ENCODE measurements at regions not wholly inside any gene's neighbourhood (a gene's known extent, or its start where the extent isn't known, plus 50 kb on each side); places are given as distances from the start of the nearest gene placed in this dataset.

DNA sequence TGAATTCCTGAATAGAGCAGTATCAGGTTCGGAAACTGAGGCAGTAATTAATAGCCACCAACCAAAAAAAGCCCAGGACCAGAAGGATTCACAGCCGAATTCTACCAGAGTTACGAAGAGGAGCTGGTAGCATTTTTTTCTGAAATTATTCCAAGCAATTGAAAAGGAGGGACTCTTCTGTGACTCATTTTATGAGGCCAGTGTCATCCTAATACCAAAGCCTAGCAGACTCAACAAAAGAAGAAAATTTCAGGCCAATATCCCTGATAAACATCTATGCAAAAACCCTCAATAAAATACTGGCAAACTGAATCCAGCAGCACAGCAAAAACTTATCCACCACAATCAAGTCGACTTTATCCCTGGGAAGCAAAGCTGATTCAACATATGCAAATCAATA is 202.3 kb upstream of the SLC16A7 start:
- TF ChIP-seq EZH2phosphoT487 (IDR thresholded peaks at IDR 0.05; ENCODE audit: borderline replicate concordance, low read length) = no peak
- TF ChIP-seq, protein P1, sequence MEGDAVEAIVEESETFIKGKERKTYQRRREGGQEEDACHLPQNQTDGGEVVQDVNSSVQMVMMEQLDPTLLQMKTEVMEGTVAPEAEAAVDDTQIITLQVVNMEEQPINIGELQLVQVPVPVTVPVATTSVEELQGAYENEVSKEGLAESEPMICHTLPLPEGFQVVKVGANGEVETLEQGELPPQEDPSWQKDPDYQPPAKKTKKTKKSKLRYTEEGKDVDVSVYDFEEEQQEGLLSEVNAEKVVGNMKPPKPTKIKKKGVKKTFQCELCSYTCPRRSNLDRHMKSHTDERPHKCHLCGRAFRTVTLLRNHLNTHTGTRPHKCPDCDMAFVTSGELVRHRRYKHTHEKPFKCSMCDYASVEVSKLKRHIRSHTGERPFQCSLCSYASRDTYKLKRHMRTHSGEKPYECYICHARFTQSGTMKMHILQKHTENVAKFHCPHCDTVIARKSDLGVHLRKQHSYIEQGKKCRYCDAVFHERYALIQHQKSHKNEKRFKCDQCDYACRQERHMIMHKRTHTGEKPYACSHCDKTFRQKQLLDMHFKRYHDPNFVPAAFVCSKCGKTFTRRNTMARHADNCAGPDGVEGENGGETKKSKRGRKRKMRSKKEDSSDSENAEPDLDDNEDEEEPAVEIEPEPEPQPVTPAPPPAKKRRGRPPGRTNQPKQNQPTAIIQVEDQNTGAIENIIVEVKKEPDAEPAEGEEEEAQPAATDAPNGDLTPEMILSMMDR (IDR thresholded peaks at IDR 0.05; ENCODE audit: low read depth, low read length, poor library complexity, severe bottlenecking) = no peak
- Histone ChIP-seq H3K79me2 (ENCODE audit: control insufficient read depth, low read length) (no peaks in the 10 kb centered on the region), H3K27ac (ENCODE audit: low read depth, low read length) (no peak overlapping the region), H4K20me1 (ENCODE audit: control insufficient read depth, insufficient read depth, low read depth, low read length) (no peaks in the 10 kb centered on the region), H3K4me2 (ENCODE audit: low read length) (no peak overlapping the region), H3K9me3 (ENCODE audit: control insufficient read depth, insufficient read depth, low read length) (no peaks in the 10 kb centered on the region), H3F3A (ENCODE audit: control insufficient read depth, insufficient read depth) (no peaks in the 10 kb centered on the region), H3K9me2 (replicated peaks; ENCODE audit: control insufficient read depth, low read length) (no peaks in the 10 kb centered on the region), H3K36me3 (ENCODE audit: control insufficient read depth, low read length) (no peaks in the 10 kb centered on the region), H3K4me1 (ENCODE audit: control insufficient read depth, low read length) (no peaks in the 10 kb centered on the region), H3K4me3 (ENCODE audit: low read length) (no peak overlapping the region), H3K27me3 (ENCODE audit: control insufficient read depth, low read length) (no peaks in the 10 kb centered on the region)

DNA sequence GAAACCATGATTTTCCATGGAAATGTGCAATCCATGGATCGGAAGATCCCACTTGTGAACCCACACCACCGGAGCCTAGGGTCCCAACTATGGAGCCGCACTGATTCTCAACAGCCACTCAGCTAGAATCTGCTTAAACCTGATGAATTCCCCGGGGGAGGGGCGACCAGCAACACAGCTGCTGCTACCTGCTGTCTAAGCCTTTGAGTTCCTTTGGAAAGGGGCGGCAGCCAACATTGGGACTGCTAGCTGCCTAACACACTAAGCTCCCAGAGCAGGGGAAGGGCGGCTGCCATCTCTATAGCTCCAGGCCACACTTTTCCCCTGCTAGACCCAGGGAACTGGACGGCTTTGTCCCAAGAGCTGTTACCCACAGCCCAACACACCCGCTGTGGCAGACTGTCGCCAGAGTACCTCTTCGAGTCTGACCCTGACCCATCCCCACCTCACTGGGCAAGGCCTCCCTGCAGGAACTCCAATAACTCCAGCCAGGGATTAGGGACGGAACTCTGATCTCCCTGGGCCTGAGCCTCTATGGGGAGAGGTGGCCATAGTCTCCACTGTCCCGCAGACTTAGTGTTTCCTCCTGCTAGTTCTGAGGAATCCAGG is 205.8 kb upstream of the SLC16A7 start:
- H3K27ac ChIP-seq (ENCODE audit: low read depth, low read length) = no peak overlapping the region
- H3K9me3 ChIP-seq (ENCODE audit: control insufficient read depth, insufficient read depth, low read length) = no peaks in the 10 kb centered on the region
- H3K4me3 ChIP-seq (ENCODE audit: low read length) = no peak overlapping the region
- H3K36me3 ChIP-seq (ENCODE audit: control insufficient read depth, low read length) = no peaks in the 10 kb centered on the region
- H4K20me1 ChIP-seq (ENCODE audit: control insufficient read depth, insufficient read depth, low read depth, low read length) = no peaks in the 10 kb centered on the region
- H3K27me3 ChIP-seq (ENCODE audit: control insufficient read depth, low read length) = no peaks in the 10 kb centered on the region
- no peaks in the 10 kb centered on the region for H3F3A ChIP-seq (ENCODE audit: control insufficient read depth, insufficient read depth)
- no peaks in the 10 kb centered on the region for H3K79me2 ChIP-seq (ENCODE audit: control insufficient read depth, low read length)
- H3K4me2 ChIP-seq (ENCODE audit: low read length) = no peak overlapping the region
- TF ChIP-seq, protein P1 (IDR thresholded peaks at IDR 0.05; ENCODE audit: low read depth, low read length, poor library complexity, severe bottlenecking) = no peak
- no peak for TF ChIP-seq EZH2phosphoT487 (IDR thresholded peaks at IDR 0.05; ENCODE audit: borderline replicate concordance, low read length)
- H3K4me1 ChIP-seq (ENCODE audit: control insufficient read depth, low read length) = no peaks in the 10 kb centered on the region
- H3K9me2 ChIP-seq (replicated peaks; ENCODE audit: control insufficient read depth, low read length) = no peaks in the 10 kb centered on the region

DNA sequence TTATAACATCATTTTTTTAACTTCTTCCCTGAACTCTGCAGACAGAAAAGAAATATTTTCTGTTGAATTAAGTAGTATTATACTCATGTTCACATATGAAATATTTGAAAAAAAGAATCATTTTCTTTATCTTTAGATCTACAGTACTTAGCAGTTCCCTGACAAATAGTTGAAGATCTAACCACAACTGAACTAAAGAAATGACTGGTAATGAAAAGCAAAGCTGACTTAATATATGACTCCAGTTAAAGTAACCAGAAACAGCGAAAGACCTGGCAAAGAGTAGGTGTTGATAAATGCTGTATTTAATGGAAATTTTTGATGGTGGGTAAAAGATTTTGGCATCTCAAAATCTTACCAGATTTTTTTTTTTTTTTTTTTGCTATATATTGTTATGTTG is 207.1 kb upstream of the SLC16A7 start:
- H3K27me3 ChIP-seq (ENCODE audit: control insufficient read depth, low read length) = no peaks in the 10 kb centered on the region
- no peak overlapping the region for H3K4me3 ChIP-seq (ENCODE audit: low read length)
- H3K36me3 ChIP-seq (ENCODE audit: control insufficient read depth, low read length) = no peaks in the 10 kb centered on the region
- TF ChIP-seq, protein P1 (IDR thresholded peaks at IDR 0.05; ENCODE audit: low read depth, low read length, poor library complexity, severe bottlenecking) = no peak
- no peak for TF ChIP-seq EZH2phosphoT487 (IDR thresholded peaks at IDR 0.05; ENCODE audit: borderline replicate concordance, low read length)
- H3K9me2 ChIP-seq (replicated peaks; ENCODE audit: control insufficient read depth, low read length) = no peaks in the 10 kb centered on the region
- no peaks in the 10 kb centered on the region for H3K79me2 ChIP-seq (ENCODE audit: control insufficient read depth, low read length)
- H3K27ac ChIP-seq (ENCODE audit: low read depth, low read length) = no peak overlapping the region
- H4K20me1 ChIP-seq (ENCODE audit: control insufficient read depth, insufficient read depth, low read depth, low read length) = no peaks in the 10 kb centered on the region
- H3F3A ChIP-seq (ENCODE audit: control insufficient read depth, insufficient read depth) = no peaks in the 10 kb centered on the region
- H3K4me1 ChIP-seq (ENCODE audit: control insufficient read depth, low read length) = no peaks in the 10 kb centered on the region
- no peaks in the 10 kb centered on the region for H3K9me3 ChIP-seq (ENCODE audit: control insufficient read depth, insufficient read depth, low read length)
- no peak overlapping the region for H3K4me2 ChIP-seq (ENCODE audit: low read length)
